Smooth muscle cell (in vitro differentiated cells): ENCODE measurements at regions not wholly inside any gene's neighbourhood (a gene's known extent, or its start where the extent isn't known, plus 50 kb on each side); places are given as distances from the start of the nearest gene placed in this dataset.

Experiments used
- DNase-seq: peaks from one replicate; lab custom pipeline; 2025; ENCODE audit not compliant: unreplicated experiment; lab: John Stamatoyannopoulos, UW
- H2AFZ ChIP-seq: fragments of 200-600 bp; sonication (generic); 2 replicates; pipeline ENCODE4 v1.6.0; 2016; ENCODE audit warnings: antibody characterized with exemption, low read depth, mild to moderate bottlenecking
- H3F3A ChIP-seq: fragments of 200-600 bp; sonication (generic); 2 replicates; pipeline ENCODE4 v1.6.0; 2017; ENCODE audit warnings: antibody characterized with exemption, low read depth
- H3K27ac ChIP-seq: fragments of 200-600 bp; sonication (generic); 2 replicates; pipeline ENCODE4 v1.5.1; 2016; ENCODE audit warnings: low read depth, mild to moderate bottlenecking
- H3K27me3 ChIP-seq: fragments of 200-600 bp; sonication (generic); 2 replicates; pipeline ENCODE4 v1.6.1; 2016; ENCODE audit warnings: low read depth, mild to moderate bottlenecking
- H3K36me3 ChIP-seq: fragments of 200-600 bp; sonication (generic); 2 replicates; pipeline ENCODE4 v1.5.1; 2016; ENCODE audit warnings: low read depth
- H3K4me1 ChIP-seq: fragments of 200-600 bp; sonication (generic); 2 replicates; pipeline ENCODE4 v1.5.1; 2016; ENCODE audit warnings: low read depth
- H3K4me2 ChIP-seq: fragments of 200-600 bp; sonication (generic); 2 replicates; pipeline ENCODE4 v1.6.0; 2016; ENCODE audit warnings: mild to moderate bottlenecking
- H3K4me3 ChIP-seq: fragments of 200-600 bp; sonication (generic); 2 replicates; pipeline ENCODE4 v1.5.1; 2016; ENCODE audit warnings: mild to moderate bottlenecking
- H3K79me2 ChIP-seq: fragments of 200-600 bp; sonication (generic); 2 replicates; pipeline ENCODE4 v1.6.0; 2016; ENCODE audit warnings: low read depth, mild to moderate bottlenecking
- H3K9ac ChIP-seq: fragments of 200-600 bp; sonication (generic); 2 replicates; pipeline ENCODE4 v1.6.0; 2016; ENCODE audit warnings: low read depth
- H3K9me3 ChIP-seq: fragments of 200-600 bp; sonication (generic); replicated peaks from 2 replicates; pipeline ENCODE4 v1.5.1; 2016; ENCODE audit warnings: low read depth
- H4K20me1 ChIP-seq: fragments of 200-600 bp; sonication (generic); 2 replicates; pipeline ENCODE4 v1.6.0; 2016; ENCODE audit warnings: low read depth
- WGBS: methylation state at CpG from one replicate; pipeline ENCODE4 v1.1.7; 2016; ENCODE audit warnings: low lambda C conversion rate; 5-methylcytosine and 5-hydroxymethylcytosine counted together
- TF ChIP-seq, protein P1 (sequence below): fragments of 200-600 bp; sonication (generic); IDR thresholded peaks from 2 replicates; pipeline ENCODE4 v1.5.1; 2017; ENCODE audit warnings: borderline replicate concordance, mild to moderate bottlenecking, antibody characterized with exemption; ENCODE audit not compliant: insufficient read depth, poor library complexity, severe bottlenecking

DNA sequence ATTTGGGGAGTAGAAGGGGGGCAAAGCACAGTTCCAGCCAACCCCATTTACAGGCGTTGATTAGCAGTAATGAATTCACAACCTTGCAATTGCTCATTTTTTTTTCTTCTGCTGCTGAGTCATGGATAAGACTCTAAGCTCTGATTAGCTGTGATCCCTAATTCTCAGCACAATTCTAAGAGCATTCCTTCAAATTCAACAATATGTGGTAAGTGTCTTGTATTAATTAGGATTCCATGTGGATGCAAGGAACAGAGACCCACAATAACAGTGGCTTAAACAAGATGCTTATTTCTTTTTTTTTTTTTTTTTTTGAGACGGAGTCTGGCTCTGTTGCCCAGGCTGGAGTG, 133.4 kb downstream of the PALM2AKAP2 start:
- TF ChIP-seq, protein P1, sequence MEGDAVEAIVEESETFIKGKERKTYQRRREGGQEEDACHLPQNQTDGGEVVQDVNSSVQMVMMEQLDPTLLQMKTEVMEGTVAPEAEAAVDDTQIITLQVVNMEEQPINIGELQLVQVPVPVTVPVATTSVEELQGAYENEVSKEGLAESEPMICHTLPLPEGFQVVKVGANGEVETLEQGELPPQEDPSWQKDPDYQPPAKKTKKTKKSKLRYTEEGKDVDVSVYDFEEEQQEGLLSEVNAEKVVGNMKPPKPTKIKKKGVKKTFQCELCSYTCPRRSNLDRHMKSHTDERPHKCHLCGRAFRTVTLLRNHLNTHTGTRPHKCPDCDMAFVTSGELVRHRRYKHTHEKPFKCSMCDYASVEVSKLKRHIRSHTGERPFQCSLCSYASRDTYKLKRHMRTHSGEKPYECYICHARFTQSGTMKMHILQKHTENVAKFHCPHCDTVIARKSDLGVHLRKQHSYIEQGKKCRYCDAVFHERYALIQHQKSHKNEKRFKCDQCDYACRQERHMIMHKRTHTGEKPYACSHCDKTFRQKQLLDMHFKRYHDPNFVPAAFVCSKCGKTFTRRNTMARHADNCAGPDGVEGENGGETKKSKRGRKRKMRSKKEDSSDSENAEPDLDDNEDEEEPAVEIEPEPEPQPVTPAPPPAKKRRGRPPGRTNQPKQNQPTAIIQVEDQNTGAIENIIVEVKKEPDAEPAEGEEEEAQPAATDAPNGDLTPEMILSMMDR = no peak
- peak overlapping the region; percentile 59 for H3K9ac ChIP-seq
- H4K20me1 ChIP-seq = peaks cover 23% of the 10 kb centered on the region
- DNase-seq = no peak
- H3F3A ChIP-seq = no peaks in the 10 kb centered on the region
- H3K4me1 ChIP-seq = no peaks in the 10 kb centered on the region
- peak overlapping the region; percentile 76 for H3K27ac ChIP-seq
- 70% methylated on average over 2 of the region's 2 CpGs for WGBS
- H3K9me3 ChIP-seq = no peaks in the 10 kb centered on the region
- H3K4me3 ChIP-seq = no peak overlapping the region
- no peak overlapping the region for H3K4me2 ChIP-seq
- no peak overlapping the region for H2AFZ ChIP-seq
- no peaks in the 10 kb centered on the region for H3K36me3 ChIP-seq
- H3K79me2 ChIP-seq = no peaks in the 10 kb centered on the region
- no peaks in the 10 kb centered on the region for H3K27me3 ChIP-seq

DNA sequence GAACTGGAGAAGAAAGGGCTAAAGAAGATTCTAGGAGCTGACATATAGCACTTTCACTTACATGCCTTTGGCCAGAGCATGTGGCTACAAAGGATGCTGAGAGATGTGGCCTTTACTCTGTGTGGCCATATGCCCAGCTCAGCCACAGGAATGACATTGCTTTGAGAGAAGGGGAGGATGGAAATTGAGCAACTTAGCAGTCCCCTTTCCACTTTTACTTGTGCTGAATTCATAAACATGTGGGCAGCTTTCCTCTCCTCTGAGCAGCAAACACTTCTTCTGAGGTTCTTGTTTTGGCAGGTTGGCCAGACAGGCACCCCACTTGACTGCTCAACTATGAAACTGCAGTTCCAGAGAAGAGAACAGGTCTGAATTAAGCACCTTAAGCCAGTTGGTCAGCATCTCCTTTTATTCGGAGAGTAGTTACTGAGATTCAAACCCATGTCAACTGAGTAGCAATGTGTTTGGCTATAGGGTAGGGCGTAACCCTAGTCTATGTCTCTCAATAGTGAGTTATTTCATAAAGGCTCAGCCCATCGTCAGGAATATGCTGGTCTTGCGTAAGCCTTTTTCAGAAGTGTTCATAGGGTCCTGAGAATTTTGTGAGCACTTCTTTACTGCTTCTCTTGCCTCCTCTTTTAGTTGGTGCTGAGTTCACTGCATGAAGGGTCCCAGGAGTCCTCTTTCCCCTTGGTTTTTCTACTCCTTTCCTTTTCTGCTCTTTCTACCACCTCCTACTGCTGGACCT, 134.5 kb downstream of the PALM2AKAP2 start:
- Histone ChIP-seq H3K9me3 (no peaks in the 10 kb centered on the region), H3F3A (no peaks in the 10 kb centered on the region), H3K4me1 (no peaks in the 10 kb centered on the region), H3K4me3 (no peak overlapping the region), H3K27me3 (no peaks in the 10 kb centered on the region), H3K27ac (no peak overlapping the region), H3K79me2 (no peaks in the 10 kb centered on the region), H4K20me1 (peaks cover 18% of the 10 kb centered on the region), H3K4me2 (no peak overlapping the region), H2AFZ (no peak overlapping the region), H3K36me3 (no peaks in the 10 kb centered on the region), H3K9ac (no peak overlapping the region)
- TF ChIP-seq, protein P1 = no peak
- DNase-seq = no peak
- 94% methylated on average over 4 of the region's 4 CpGs for WGBS

DNA sequence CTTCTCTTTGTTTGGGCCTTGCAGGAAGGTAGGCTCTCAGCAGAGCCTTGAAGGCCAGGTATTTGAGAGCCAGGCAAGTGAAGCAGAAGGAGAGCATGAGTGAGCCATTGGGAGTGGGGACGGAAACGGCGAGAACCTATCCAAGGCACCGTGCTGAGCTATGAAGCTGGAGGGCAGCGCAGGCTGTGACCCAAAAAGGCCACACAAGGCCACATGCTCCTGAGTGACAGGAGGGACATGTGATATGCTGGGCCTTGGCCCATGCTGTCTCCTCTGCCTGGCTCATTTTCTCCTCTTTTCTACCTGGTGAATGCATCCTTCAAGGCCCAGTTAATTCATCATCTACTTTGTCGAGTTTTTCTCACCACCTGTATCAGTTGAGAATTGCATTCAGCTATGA, 136.3 kb downstream of the PALM2AKAP2 start:
- Histone ChIP-seq H3F3A (no peaks in the 10 kb centered on the region), H3K36me3 (no peaks in the 10 kb centered on the region), H3K4me3 (no peak overlapping the region), H3K9me3 (no peaks in the 10 kb centered on the region), H3K4me2 (no peak overlapping the region), H3K27ac (no peak overlapping the region), H3K27me3 (no peaks in the 10 kb centered on the region), H3K79me2 (no peaks in the 10 kb centered on the region), H3K4me1 (no peaks in the 10 kb centered on the region), H4K20me1 (peaks cover 27% of the 10 kb centered on the region), H2AFZ (no peak overlapping the region), H3K9ac (no peak overlapping the region)
- WGBS = 96% methylated on average over 6 of the region's 6 CpGs
- DNase-seq = no peak
- TF ChIP-seq, protein P1 = no peak

DNA sequence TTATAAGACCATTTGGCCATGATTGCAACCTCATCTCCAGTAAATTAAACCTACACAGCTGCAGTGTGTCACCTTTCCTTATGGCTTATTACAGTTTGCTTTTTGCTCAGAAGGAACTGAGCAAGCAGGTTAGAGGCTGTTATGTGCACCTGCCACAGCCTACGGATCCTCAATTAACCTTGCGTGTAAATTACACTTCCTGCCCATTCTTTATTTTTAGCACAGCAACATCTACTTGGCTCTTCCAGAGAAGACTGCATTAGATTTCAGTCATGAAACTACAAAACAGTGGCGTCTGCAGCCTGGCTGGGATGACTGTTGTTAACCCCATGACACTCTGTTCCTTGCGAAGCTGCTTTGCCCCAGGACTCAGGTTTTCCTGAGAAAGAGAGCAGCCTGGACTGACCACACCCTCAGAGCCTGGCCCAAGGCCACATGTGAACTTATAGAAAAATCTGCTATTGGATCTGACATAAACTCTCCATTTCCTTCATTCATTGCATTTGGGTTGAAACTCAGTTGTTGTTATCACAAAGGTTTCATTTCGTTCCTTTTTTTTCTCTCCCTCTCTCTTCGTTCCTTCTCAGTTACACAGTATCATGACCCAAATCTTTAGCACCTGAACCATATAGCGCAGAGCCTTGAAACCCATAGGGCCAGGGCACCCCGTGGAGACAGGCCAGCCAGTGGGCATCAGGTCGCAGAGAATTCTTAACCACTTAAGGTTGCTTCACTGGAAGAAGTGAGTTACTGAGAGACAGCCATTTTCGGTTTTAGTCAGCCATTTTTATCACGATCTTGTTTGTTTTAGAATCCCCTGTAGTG, 138.6 kb downstream of the PALM2AKAP2 start:
- Histone ChIP-seq H3K27ac (no peak overlapping the region), H3K4me1 (no peaks in the 10 kb centered on the region), H3K9me3 (no peaks in the 10 kb centered on the region), H3K36me3 (no peaks in the 10 kb centered on the region), H3K9ac (no peak overlapping the region), H3F3A (no peaks in the 10 kb centered on the region), H3K4me2 (no peak overlapping the region), H3K27me3 (no peaks in the 10 kb centered on the region), H2AFZ (no peak overlapping the region), H3K4me3 (no peak overlapping the region), H4K20me1 (peaks cover 29% of the 10 kb centered on the region), H3K79me2 (no peaks in the 10 kb centered on the region)
- DNase-seq = no peak
- WGBS = 91% methylated on average over 11 of the region's 11 CpGs
- TF ChIP-seq, protein P1 = no peak
